Esophagus squamous epithelium (tissue), 5 donors: ENCODE measurements at regions not wholly inside any gene's neighbourhood (a gene's known extent, or its start where the extent isn't known, plus 50 kb on each side); places are given as distances from the start of the nearest gene placed in this dataset.
"Not testable (repeated sequence)": the region's sequence is repeated elsewhere in the genome, so short reads cannot be mapped to it uniquely, and the experiment has no call there.

ENCODE experiments used
- DNase-seq: peaks from one replicate; lab custom pipeline; 2025; lab: John Stamatoyannopoulos, UW
- H3K27ac ChIP-seq, 4 donors: fragments of 200-600 bp; sonication (generic); one replicate each; pipeline ENCODE4 v1.5.1; 2016 to 2019; ENCODE audit warnings: mild to moderate bottlenecking in 1 of 4
- H3K27me3 ChIP-seq, 4 donors: fragments of 200-600 bp; sonication (generic); 1 replicate in 3 of 4; 2 replicates in 1 of 4; pipeline versions ENCODE4 v1.5.1 to v1.6.0; 2017 to 2021; ENCODE audit warnings: antibody characterized with exemption in 1 of 4
- H3K36me3 ChIP-seq, 3 donors: fragments of 200-600 bp; sonication (generic); one replicate each; pipeline ENCODE4 v1.5.1; 2016 to 2019
- H3K4me1 ChIP-seq, 3 donors: fragments of 200-600 bp; sonication (generic); one replicate each; pipeline ENCODE4 v1.5.1; 2017 to 2019
- H3K4me3 ChIP-seq, 4 donors: fragments of 200-600 bp; sonication (generic); 1 replicate in 3 of 4; 2 replicates in 1 of 4; pipeline ENCODE4 v1.5.1; 2016 to 2019; ENCODE audit warnings: mild to moderate bottlenecking in 2 of 4, moderate library complexity in 1 of 4
- H3K9me3 ChIP-seq, 3 donors: fragments of 200-600 bp; sonication (generic); one replicate each; pipeline ENCODE4 v1.5.1; 2016 to 2019
- POLR2A ChIP-seq, 4 donors: fragments of 450-650 bp; IDR thresholded peaks; one replicate each; pipeline ENCODE4 v1.6.1; 2017; ENCODE audit warnings: antibody characterized with exemption in 4 of 4, mild to moderate bottlenecking in 4 of 4, moderate library complexity in 3 of 4
- WGBS, 2 donors: methylation state at CpG; one replicate each; pipeline ENCODE4 v1.1.5; 2018; 5-methylcytosine and 5-hydroxymethylcytosine counted together
- intact Hi-C: fragments of 100-400 bp; cut with DNase I; formaldehyde crosslinking; loops from one replicate; pipeline ENCODE4 v1.15.0; 2022
- TF ChIP-seq, protein P1 (sequence below), 6 experiments: fragments of 450-650 bp in 4 of 6; fragments of 200-600 bp in 2 of 6; sonication (generic) in 2 of 6; IDR thresholded peaks; one replicate each; pipeline ENCODE4 v1.5.1; 2016 to 2019; ENCODE audit warnings: antibody characterized with exemption in 6 of 6, mild to moderate bottlenecking in 4 of 6, moderate library complexity in 4 of 6
- donor health status: DM: yes; HTN: yes; CAD: no.

DNA sequence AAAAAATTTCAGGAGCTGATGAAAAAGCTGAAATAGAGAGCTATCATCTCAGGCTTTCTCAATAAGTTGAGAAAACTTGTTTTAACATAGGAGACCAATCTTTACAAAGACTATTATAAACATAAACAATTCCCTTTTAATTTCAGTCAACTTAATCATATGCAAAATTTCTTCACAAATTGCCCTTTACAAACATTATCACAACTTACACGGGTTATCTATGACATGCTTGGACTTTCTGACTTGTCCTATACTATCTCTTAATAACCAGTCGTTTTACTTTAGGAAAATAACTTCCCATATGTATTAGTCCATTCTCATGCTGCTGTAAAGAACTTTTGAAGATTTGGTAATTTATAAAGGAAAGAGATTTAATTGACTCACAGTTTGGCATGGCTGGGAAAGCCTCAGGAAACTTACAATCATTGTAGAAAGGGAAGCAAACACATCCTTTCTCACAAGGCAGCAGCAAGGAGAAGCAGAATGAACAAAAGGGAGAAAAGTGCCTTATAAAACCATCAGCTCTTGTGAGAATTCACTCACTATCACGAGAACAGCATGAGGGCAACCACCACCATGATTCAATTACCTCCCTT, 1583.7 kb upstream of the CELF4 start:
- Histone ChIP-seq H3K36me3 (no peaks in the 10 kb centered on the region), H3K9me3 (peaks cover 0 to 21% (median 7%) of the 10 kb centered on the region in 3 donors), H3K27me3 (no peaks in the 10 kb centered on the region), H3K27ac (no peak overlapping the region), H3K4me1 (no peaks in the 10 kb centered on the region), H3K4me3 (no peak overlapping the region)
- no peak for DNase-seq
- TF ChIP-seq, protein P1, sequence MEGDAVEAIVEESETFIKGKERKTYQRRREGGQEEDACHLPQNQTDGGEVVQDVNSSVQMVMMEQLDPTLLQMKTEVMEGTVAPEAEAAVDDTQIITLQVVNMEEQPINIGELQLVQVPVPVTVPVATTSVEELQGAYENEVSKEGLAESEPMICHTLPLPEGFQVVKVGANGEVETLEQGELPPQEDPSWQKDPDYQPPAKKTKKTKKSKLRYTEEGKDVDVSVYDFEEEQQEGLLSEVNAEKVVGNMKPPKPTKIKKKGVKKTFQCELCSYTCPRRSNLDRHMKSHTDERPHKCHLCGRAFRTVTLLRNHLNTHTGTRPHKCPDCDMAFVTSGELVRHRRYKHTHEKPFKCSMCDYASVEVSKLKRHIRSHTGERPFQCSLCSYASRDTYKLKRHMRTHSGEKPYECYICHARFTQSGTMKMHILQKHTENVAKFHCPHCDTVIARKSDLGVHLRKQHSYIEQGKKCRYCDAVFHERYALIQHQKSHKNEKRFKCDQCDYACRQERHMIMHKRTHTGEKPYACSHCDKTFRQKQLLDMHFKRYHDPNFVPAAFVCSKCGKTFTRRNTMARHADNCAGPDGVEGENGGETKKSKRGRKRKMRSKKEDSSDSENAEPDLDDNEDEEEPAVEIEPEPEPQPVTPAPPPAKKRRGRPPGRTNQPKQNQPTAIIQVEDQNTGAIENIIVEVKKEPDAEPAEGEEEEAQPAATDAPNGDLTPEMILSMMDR (IDR thresholded peaks at IDR 0.05) = no peak
- no peak for TF ChIP-seq POLR2A (IDR thresholded peaks at IDR 0.05)
- intact Hi-C loops = no loop called here
- WGBS, 2 donors = 57 to 60% methylated on average over 3 of the region's 3 CpGs

DNA sequence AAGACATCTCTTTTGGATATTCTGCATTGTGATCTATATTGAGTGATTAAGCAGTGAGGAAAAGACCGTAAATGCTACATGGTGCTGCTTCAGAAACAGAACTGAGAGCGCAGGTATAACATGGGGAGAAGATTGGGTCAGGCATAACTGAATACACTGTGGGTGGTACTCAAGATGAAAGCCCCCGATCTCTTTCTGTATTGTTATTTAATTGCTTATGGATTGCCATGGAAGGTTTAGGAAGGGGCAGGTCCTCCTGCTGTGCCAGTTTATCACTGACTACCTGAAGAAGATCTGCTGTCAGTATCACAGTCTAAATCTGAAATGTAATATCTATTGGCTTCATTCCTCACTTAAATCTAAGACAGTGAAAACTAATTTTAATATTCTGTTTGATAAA, 1568.7 kb upstream of the CELF4 start:
- no peaks in the 10 kb centered on the region for H3K4me1 ChIP-seq
- WGBS, 2 donors = 89 to 98% methylated on average over 3 of the region's 3 CpGs
- TF ChIP-seq, protein P1 (IDR thresholded peaks at IDR 0.05) = no peak
- TF ChIP-seq POLR2A (IDR thresholded peaks at IDR 0.05) = no peak
- no peaks in the 10 kb centered on the region for H3K9me3 ChIP-seq
- no peak overlapping the region for H3K4me3 ChIP-seq
- H3K27ac ChIP-seq = no peak overlapping the region
- H3K27me3 ChIP-seq = no peaks in the 10 kb centered on the region
- intact Hi-C loops = no loop called here
- no peaks in the 10 kb centered on the region for H3K36me3 ChIP-seq
- no peak for DNase-seq

DNA sequence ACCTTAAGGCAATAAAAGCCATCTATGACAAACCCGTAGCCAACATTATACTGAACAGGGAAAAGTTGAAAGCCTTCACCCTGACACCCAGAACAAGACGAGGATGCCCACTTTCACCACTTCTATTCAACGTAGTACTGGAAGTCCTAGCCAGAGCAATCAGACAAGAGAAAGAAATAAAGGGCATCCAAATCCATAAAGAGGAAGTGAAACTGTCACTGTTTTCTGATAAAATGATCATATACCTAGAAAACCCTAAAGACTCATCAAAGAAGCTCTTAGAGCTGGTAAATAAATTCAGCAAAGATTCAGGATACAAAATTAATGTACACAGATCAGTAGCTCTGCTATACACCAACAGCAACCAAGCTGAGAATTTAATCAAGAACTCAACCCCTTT, 1561.9 kb upstream of the CELF4 start:
- H3K4me3 ChIP-seq, H3K4me1 ChIP-seq, intact Hi-C loops, H3K36me3 ChIP-seq, H3K27me3 ChIP-seq, H3K27ac ChIP-seq, DNase-seq, H3K9me3 ChIP-seq: not testable (repeated sequence)
- 84 to 90% methylated on average over 3 of the region's 3 CpGs for WGBS, 2 donors

DNA sequence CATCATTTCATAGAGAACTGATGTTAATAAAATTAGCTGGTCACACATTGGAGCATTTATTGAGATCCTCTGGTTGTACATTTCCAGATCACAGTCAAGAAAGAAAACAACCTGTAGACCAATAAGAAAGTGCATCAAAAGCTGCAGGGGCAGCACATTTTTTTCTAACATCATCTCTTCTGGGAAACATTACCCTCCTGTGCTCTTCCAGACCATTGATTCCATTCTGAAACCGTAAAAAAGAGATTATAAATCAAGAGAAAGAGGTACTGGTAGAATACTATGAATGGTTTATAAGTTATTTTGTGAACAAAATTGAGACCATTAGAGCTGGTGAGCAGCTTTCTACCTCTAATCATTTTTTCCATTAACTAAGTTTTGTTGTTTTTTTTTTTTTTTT, 1548.2 kb upstream of the CELF4 start:
- Histone ChIP-seq H3K4me3 (no peak overlapping the region), H3K9me3 (no peaks in the 10 kb centered on the region), H3K27me3 (no peaks in the 10 kb centered on the region), H3K36me3 (no peaks in the 10 kb centered on the region), H3K4me1 (no peaks in the 10 kb centered on the region), H3K27ac (no peak overlapping the region)
- WGBS, 2 donors = 80 to 92% methylated on average over 1 of the region's 1 CpG
- TF ChIP-seq POLR2A (IDR thresholded peaks at IDR 0.05) = no peak
- TF ChIP-seq, protein P1 (IDR thresholded peaks at IDR 0.05) = no peak
- no peak for DNase-seq
- intact Hi-C loops = no loop called here

DNA sequence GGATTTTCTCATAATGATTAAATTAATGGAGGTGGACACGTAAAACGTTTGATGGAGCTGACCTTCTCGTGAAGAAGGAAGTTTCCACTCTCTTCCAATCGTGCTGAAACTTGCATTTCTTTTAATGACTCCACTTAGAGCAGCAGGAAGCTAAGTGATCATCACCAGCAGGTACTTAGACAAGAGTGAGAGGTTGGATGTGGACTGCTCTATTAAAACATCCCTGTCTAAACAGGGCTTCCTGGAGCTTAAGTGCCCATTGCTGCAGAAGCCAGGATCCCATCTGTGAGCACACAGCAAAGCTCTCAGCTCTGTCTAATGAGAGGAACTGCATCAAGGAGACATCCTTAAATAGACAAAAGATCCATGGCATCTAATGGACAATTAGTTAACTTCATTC, 1539.5 kb upstream of the CELF4 start:
- Histone ChIP-seq H3K9me3 (no peaks in the 10 kb centered on the region), H3K36me3 (no peaks in the 10 kb centered on the region), H3K4me3 (no peak overlapping the region), H3K27me3 (no peaks in the 10 kb centered on the region), H3K27ac (no peak overlapping the region), H3K4me1 (no peaks in the 10 kb centered on the region)
- WGBS, 2 donors = 65 to 68% methylated on average over 4 of the region's 4 CpGs
- intact Hi-C loops = no loop called here
- DNase-seq = no peak
- no peak for TF ChIP-seq POLR2A (IDR thresholded peaks at IDR 0.05)
- TF ChIP-seq, protein P1 (IDR thresholded peaks at IDR 0.05) = no peak

DNA sequence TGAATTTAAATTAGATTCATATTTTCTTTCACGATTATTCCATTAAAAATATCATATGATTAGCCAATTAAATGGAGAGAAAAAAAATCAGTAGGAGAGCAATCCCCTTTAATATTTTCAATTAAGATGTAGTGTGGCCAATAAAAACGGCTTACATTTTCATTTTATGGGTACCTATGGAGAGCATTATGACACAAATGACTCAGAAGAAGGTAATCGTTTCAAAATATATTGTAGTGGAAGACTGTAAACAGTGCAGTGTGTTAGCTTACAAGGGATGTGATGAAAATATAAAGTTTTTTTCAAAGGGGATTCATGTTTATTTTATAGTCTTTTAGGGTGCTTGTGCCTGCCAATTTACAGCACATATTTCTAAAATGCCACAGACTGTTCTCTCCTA, 1507.4 kb upstream of the CELF4 start:
- intact Hi-C loops = no loop called here
- DNase-seq = no peak
- Histone ChIP-seq H3K4me3 (no peak overlapping the region), H3K27me3 (no peaks in the 10 kb centered on the region), H3K27ac (no peak overlapping the region), H3K36me3 (no peaks in the 10 kb centered on the region), H3K4me1 (no peaks in the 10 kb centered on the region), H3K9me3 (no peaks in the 10 kb centered on the region)
- WGBS, 2 donors = 62% methylated on average over 3 of the region's 3 CpGs
- TF ChIP-seq POLR2A (IDR thresholded peaks at IDR 0.05) = no peak
- TF ChIP-seq, protein P1 (IDR thresholded peaks at IDR 0.05) = no peak
